ENCODE measurements at regions not wholly inside any gene's neighbourhood (a gene's known extent, or its start where the extent isn't known, plus 50 kb on each side); places are given as distances from the start of the nearest gene placed in this dataset.

- no peak for TF ChIP-seq CTCF (IDR thresholded peaks at IDR 0.05)
- no peak for TF ChIP-seq POLR2A (IDR thresholded peaks at IDR 0.05)
Measured at GRCh38 chr5:118687661-118688621, 300.4 kb downstream of the DTWD2 start.

Data from Peyer's patch (tissue), 4 donors.